Non-pigmented ciliary epithelial cell (primary cell): ENCODE measurements at regions not wholly inside any gene's neighbourhood (a gene's known extent, or its start where the extent isn't known, plus 50 kb on each side); places are given as distances from the start of the nearest gene placed in this dataset.
"Not testable (repeated sequence)": the region's sequence is repeated elsewhere in the genome, so short reads cannot be mapped to it uniquely, and the experiment has no call there.

ENCODE experiments used
- DNase-seq: peaks from one replicate; pipeline ENCODE4 v3.0.0-alpha.2; 2010; ENCODE audit warnings: low read depth

DNA sequence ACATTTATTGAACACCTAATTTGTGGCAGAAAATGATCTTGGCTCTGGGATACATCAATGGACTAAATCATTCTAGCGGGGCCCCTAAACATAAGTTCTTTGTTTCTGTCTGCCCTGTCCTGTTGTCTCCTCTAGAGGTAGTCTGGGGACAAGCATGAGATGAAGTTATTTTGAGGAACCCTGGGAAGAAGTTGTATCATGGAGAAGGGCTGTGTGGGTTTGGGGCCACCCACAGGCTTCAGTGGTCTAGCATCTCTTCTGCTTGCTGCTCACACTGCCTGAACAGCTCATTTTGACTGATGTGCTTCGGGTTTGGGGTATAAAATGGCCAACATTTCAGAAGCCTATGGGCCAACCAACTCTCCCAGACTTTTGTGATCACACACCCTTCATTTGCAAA, 50.3 kb upstream of the OSBPL11 start:
- DNase-seq, result no peak

DNA sequence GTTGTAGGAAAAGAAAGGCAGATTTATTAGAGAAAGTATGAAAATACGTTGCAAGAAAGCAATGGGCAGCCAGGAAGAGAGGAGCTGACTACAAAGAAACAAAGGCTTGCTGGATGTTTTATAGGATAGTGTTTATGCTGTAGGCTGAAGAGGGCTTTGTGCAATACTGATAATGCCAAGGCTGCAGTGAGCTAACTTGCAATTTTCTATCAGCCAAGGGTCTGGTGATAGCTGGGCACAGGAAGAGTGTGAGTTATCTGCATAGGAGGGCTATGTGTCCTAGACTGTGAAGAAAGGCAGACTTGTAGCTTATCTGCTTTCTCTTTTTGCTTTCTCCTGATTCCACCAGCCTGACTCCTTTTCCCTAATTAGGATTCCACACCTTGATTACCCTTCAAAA, 51.3 kb upstream of the OSBPL11 start:
- DNase-seq, result no peak

DNA sequence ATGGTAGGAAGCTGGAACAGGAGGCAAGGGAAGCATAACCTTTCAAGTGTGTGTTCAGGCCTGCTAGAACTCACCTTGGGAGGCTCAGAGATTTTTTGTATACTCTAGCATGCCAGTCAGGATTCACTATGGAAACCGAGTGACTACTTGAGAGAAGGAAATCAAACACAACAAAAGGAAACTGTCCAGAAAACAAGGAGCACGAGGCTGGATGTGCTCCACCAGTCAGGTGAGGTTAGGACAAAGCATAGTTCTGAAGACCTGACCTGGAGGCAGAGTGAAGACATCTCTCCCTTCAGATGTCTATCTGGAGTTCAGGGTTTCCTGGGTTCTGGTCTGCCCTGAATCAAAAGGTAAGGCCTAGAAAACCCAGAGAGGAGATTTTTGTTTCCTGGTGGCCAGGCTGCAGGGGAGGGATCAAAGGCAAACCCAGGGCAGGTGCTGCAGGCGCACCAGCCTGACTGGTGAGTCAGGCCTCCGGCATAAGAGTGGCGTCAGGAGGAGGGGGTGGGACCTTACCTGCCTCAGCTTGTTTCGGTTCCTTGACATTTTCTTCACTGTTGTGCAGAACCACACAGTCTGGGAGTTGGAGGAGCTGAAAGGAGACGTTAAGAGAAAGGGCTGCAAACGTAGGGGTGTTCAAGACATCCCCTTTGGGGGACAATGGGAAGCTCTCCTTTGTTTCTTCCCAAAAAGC, 52.2 kb upstream of the OSBPL11 start:
- no peak for DNase-seq

DNA sequence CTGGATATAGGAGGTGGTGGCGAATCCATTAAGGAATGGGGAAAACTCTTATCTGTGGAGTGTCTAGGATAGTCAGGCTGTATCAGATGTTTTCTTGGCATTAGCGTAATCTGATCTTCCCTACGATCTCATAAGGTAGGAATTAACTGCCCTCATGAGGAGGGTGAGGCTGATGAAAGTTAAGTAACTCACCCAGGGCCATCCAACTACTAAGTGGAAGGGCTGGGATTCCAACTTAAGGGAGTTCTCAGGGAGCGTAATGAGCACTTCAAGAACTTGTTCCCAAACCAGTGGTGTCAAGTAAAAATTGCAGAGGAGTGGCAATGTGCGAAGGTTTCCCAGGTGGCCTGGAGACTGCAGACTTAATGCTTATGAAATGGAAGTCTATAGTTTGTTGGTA, 55.9 kb upstream of the OSBPL11 start:
- no peak for DNase-seq

DNA sequence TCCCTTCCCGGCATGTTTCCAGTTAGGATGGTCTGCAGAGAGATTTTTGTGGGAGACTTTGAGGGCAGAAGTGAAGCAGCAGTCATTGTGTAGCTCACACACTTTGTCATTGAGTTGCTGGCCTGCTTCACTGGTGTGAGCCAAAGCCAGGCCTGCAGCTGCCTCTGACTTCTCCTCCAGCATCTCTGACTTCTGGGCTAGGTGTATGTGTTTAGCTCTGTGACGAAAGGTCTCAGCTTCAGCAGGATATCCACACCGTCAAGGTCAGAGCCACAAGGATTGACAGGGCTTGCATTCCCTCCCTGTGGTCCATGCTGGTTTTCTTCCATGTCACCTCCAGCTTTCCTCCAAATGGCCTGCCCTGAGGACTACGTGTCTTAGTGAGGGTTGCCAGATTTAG, 57.1 kb upstream of the OSBPL11 start:
- DNase-seq, result no peak

DNA sequence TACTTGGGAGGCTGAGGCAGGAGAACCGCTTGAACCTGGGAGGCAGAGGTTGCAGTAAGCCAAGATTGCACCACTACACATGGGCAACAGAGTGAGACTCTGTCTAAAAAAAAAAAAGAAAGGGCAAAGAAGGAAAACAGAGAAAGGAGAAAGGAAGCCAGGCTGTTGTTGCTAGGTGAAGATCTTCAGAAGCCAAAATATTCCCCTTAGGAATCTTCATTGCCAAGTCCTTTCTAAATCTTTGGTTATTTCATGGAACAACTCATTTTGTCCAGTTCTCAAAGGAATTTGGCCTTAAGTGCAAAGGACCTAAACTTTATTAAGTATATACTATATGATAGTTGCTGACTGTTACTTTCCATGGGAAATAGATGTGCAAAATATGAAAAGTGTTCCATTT, 59.2 kb upstream of the OSBPL11 start:
- DNase-seq, result no peak

DNA sequence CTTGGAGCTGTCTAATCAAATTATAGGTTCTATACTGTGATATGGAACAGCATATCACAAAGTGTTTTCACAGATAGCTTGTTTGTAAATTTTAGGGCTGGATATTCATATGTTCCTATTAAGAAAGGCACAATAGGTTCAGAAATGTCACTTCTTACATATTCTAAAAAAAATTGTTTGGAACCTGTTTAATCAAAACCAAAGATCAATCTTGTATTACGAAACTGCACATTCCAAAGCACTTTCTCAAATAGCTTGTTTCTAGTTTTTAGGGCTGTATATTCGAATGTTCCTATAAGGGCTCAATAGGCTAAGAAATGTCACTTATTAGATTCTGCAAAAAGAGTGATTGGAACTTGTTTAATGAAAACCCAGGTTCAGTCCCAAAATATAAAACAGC, 67.4 kb upstream of the OSBPL11 start:
- DNase-seq, result no peak

DNA sequence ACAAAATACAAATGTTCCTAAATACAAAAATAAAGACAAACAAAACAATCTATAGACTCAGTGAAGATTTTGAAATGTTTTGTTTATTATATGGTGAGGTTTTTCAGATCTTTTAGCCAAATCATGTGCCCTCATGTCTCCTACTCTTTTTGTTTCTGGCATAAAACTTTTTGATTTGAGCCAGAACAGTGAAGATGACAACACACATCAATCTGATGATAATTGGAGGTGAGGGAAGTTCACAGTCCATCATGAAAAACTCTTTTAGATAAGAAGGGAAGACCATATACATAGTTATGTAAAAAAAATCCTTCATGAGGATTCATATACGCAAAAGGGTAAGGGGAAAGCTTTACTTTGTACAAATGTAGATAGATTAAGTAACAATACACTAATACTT, 75.1 kb upstream of the OSBPL11 start:
- no peak for DNase-seq

DNA sequence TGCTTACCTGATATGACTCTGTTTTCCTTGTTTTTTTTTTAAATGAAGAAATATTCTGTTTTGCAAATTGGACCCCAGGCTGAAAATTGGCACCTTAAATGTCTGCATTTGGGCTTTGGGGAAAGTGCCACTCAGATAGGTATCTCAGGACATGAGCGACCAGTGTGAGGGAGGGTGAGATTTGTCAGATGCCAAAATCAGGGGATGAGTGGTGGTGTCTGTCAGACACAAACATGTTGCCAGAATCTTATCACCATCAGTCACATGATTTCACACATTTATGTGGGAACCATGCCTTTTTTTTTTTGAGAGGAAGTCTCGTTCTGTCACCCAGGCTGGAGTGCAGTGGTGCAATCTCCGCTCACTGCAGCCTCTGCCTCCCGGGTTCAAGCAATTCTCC, 75.6 kb upstream of the OSBPL11 start:
- DNase-seq, result no peak

DNA sequence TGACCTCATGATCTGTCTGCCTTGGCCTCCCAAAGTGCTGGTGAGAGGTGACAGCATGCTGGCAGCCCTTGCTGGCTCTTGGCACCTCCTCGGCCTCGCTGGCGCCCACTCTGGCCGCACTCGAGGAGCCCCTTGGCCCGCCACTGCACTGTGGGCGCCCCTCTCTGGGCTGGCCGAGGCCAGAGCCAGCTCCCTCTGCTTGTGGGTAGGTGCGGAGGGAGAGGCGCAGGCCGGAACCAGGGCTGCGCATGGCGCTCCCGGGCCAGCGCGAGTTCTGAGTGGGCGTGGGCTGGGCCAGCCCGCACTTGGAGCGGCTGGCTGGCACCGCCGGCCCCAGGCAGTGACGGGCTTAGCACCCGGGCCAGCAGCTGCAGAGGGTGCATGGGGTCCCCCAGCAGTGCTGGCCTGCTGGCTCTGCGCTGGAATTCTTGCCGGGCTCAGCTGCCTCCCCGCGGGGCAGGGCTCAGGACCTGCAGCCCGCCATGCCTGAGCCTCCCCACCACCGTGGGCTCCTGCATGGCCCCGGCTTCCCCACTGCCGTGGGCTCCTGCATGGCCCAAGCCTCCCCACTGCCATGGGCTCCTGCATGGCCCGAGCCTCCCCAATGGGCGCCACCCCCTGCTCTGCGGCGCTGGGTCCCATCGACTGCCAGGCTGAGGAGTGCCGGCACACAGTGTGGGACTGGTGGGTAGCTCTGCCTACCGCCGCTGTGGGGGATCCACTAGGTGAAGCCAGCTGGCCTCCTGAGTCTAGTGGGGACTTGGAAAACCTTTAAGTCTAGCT, 76.4 kb upstream of the OSBPL11 start:
- no peak for DNase-seq

DNA sequence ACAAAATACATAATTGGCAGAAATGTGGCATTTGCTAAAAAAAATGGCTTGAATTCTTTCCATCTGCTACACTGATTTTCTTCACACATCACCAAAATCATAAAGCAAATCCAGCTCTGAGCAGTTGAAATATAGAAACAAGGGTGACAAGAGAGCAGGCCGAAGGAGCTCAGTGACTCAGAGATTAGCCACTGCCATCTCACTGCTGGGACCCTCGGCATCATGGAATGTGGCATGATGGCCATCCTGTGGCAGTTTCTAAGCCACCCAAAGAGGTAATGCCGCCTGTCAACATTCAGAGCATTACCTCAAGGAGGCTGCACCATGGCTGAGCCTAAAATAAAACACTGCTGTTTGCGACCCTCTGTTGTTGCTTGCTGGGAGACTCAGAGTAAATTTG, 80.5 kb upstream of the OSBPL11 start:
- no peak for DNase-seq

DNA sequence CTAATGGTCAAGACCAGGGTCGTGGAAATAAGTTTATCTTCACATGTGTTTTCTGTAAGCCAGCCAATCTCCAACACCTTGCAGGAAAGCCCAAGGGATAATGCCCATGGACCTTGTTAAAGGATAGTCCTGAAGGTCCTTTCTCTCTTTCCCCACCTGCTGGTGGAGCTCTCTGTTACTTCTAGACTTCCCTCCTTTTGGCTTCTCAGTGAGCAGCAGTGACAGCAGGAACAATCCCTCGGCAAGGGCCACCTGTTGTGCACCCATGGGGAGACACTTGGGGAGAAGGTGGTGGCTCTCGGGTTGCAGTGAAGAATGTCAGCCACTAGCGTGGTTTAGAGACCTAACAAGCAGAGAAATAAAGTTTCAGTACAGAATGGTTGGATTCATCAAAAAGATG, 84.0 kb upstream of the OSBPL11 start:
- no peak for DNase-seq

DNA sequence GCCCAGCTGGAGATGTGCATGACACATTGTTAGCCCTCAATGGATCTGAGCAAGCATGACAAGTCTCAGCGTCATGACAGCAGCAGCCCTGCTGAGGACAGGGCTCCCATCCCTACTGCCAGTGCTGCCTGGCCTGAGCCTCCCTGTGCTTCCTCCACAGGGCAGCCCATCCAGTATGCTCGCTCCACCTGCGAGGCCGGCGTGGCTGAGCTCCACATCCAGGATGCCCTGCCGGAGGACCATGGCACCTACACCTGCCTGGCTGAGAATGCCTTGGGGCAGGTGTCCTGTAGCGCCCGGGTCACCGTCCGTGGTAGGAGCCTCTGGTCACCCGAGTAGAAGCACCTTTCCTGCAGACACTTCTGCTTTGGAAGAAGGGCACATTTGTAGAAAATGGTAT, 85.8 kb upstream of the OSBPL11 start:
- no peak for DNase-seq

DNA sequence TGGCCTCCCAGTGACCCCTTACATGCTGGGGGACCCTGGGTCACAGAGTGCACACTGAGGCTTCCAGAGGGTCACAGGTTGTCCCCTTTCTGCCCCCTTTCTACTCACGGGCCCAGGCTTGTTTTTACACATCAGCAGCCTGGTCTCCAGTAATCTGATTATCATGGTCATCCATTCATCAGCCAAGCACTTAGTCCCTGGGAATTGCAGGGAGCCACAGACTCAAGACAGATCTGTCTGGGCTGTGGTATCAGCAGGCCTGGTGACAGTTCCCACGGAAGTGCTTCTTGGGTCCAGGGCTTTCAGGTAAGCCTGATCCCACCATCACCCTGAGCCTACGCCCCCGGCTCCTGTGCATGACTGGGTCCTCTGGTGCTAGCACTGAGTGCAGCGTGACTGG, 86.6 kb upstream of the OSBPL11 start:
- not testable (repeated sequence) for DNase-seq

DNA sequence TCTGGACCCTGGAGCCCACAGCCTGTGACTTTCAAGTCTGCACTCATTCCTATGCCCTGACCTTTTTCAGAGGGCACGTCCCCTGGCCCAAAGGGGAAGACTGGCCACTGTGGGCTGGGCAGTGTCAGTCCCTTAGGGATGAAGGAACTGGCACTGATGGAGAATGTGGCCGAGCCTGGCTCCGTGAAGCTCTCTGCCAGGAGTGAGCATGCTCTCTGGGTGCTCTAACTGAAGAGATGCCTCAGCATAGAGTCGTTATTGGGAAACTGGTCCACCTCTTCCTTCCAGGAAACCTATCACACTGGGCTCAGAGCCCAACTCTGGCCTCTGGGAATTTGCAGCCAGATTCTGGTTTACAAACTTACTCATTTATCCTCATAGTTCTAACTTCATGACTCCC, 87.3 kb upstream of the OSBPL11 start:
- DNase-seq, result not testable (repeated sequence)

DNA sequence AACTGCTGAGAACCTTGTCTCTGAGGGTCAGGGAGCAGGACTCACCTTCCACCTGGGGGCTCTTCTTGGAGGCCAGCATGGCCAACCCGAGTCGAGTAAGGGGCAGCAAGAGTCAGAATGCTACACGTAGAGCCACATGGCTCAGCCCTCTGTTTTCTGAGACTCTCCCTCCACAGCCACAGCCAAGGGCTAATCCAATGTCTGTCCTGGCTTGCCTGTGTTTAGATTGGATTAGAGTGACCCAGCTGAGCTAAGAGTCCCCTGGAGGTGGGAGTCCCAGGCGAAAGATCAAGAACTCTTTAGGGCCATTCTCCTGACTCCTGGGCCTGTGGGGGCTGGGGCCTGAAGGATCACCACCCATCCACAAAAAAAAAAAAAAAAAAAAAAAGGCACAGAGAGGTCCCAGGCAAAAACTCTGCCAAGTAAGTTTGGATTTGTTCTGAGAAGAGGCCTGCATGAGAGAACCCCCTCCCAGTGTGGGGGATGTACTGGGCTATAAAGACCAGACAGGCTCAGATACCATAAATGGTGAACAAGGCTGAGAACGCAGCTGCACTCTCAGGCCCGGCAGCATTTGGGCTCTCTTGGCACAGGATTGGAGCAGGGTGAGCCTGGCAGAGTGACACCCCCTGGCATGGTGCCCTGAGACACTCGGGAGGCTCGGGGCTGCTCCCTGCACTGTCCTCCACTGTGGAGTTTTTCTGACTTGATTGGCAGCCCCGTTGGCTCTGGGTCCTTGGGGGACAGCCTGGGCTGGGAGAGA, 88.0 kb upstream of the OSBPL11 start:
- DNase-seq, result no peak

DNA sequence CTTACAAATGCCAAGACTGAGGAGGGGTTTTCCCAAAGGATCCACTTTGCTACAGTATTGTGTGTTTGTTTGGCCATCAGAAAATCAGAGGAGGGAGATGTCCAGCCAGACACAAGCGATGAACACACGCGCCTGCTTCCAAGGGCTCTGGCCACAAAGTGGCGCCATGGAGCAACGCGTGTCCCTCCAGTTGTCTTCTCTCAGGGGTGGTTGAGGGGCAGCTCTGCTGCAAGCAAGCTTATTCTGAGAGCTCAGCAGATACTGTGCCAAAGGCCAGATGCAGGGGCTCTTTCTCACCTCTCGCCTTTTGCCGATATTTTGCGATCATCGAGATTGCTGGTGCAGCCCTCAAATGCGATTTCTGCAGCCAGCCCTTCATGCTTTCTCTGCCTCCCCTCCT, 88.9 kb upstream of the OSBPL11 start:
- DNase-seq, result no peak

DNA sequence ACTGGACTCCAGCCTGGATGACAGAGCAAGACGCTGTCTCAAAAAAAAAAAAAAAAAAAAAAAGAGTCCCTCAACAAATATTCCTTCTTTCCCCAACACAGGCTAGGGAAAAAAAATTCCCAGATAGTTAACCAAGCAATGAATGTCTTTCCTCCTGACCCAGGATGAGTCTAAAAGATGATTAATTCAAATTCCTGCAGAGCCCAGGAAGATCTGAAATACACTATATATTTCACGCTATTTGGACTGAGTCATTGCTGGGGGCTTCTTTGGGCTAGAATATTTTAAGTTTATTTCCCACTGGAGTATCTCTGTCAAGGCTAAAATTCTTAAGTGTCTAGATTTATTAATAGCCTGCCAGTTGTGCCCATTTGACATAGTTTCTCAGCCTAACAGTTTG, 90.4 kb upstream of the OSBPL11 start:
- not testable (repeated sequence) for DNase-seq

DNA sequence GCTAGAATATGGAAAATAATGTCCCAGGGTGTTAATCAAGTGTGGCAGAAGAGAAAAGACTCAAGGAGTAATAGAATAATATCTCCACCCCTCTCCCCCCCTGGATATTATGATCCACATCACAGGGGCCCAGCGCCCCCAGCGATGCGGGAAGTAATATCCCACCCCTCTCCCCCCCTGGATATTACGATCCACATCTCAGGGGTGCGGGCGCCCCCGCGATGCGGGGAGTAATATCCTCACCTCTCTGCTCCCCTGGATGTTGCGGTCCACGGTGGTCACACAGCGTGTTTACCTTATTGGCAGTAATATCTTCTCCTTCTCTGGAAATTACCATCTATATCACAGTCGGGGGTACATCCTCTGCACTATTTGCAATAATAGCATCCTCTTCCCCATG, 97.1 kb upstream of the OSBPL11 start:
- DNase-seq, result no peak

DNA sequence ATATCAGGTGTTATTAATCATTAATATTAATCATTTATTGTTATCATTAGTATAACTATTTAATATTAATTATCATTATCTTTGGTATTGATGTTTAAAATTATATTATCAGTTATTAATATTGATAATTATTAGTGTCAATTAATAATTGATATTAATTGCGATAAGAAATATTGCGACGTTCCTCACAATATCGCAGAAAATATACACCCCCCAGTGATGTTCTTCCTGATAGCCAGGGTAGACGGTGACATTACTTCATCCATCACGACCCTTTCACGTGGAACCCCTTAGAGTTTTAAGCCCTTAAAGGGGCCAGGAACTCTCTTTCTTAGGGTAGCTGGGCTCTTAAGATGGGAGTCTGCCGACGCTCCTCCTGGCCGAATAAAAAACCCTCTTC, 98.6 kb upstream of the OSBPL11 start:
- DNase-seq, result no peak

DNA sequence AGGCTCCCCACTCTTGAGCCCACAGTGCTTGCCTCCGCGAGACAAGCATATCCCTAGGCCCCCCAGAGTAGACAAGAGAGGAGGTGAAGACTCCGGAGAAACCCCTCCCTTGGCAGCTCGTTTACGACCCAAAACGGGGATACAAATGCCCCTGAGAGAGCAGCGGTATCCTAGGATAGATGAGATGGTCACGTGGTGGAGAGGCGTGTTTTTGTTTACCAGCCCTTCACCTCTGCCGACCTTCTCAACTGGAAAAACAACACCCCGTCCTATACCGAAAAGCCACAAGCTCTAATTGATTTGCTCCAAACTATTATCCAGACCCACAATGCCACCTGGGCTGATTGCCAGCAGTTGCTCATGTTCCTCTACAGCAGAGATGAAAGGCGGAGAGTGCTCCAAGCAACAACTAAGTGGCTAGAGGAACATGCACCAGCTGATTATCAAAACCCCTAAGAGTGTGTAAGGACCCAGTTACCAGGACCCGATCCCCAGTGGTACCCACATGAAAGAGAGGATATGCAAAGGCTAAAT, 99.5 kb upstream of the OSBPL11 start:
- DNase-seq, result no peak

DNA sequence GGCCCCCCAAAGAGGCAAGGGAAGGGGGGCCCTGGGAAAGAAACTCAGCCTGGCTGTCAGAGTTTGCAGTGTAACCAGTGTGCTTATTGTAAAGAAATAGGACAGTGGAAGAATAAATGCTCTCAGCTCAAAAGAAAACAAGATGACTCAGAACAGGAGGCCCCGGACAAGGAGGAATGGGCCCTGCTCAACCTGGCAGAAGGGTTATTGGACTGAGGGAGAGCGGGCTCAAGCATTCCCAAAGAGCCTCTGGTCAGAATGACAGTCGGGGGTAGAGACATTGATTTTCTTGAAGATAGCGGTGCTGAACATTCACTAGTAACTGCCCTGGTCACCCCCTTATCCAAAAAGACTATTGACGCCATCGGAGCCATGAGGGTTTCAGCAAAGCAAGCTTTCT, 100.4 kb upstream of the OSBPL11 start:
- DNase-seq, result no peak

DNA sequence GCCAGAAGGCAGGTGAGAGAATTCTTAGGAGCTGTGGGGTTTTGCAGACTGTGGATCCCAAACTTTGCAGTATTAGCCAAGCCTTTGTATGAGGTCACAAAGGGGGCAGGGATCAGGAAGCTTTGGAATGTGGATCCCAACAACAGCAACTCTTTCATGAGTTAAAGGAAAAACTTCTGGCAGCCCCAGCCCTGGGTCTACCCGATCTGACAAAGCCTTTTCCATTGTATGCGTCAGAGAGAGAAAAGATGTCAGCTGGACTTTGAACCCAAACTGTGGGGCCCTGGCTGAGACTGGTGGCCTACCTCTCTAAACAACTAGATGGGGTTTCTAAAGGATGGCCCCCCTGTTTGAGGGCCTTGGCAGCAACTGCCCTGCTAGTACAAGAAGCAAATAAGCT, 101.8 kb upstream of the OSBPL11 start:
- not testable (repeated sequence) for DNase-seq
